Epithelial cell of proximal tubule (primary cell): ENCODE measurements at regions not wholly inside any gene's neighbourhood (a gene's known extent, or its start where the extent isn't known, plus 50 kb on each side); places are given as distances from the start of the nearest gene placed in this dataset.

Experiments
- DNase-seq: peaks from one replicate; pipeline ENCODE4 v3.0.0-alpha.2; 2011; ENCODE audit warnings: low read depth
- H3K4me3 ChIP-seq: 2 replicates; pipeline ENCODE4 v1.5.1; 2011; ENCODE audit warnings: low read depth, mild to moderate bottlenecking, low read length
- TF ChIP-seq, protein P1 (sequence below): conservative IDR thresholded peaks from 2 replicates; pipeline ENCODE4 v1.5.1; 2012; ENCODE audit warnings: low read depth, mild to moderate bottlenecking, low read length

DNA sequence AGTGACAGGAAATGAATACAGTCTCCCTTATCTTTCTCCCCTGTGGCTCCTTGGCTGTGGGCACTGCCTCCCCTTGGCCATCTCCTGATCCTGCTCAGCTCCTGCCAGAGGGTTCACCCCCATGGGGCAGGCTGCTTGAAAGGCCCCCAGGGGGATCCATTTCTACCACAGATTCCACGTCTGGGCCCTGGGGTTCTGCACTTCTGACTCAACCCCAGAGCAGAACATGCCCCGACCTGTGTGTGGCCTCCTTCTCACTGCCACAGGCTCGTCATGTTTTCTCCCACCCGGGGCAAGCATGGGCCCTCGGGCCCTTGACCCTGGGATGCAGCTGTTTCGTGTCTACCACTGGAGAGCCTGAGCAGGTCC is 122.2 kb downstream of the ACKR3 start:
- no peak overlapping the region for H3K4me3 ChIP-seq
- DNase-seq, result no peak
- TF ChIP-seq, protein P1, sequence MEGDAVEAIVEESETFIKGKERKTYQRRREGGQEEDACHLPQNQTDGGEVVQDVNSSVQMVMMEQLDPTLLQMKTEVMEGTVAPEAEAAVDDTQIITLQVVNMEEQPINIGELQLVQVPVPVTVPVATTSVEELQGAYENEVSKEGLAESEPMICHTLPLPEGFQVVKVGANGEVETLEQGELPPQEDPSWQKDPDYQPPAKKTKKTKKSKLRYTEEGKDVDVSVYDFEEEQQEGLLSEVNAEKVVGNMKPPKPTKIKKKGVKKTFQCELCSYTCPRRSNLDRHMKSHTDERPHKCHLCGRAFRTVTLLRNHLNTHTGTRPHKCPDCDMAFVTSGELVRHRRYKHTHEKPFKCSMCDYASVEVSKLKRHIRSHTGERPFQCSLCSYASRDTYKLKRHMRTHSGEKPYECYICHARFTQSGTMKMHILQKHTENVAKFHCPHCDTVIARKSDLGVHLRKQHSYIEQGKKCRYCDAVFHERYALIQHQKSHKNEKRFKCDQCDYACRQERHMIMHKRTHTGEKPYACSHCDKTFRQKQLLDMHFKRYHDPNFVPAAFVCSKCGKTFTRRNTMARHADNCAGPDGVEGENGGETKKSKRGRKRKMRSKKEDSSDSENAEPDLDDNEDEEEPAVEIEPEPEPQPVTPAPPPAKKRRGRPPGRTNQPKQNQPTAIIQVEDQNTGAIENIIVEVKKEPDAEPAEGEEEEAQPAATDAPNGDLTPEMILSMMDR, result no peak

DNA sequence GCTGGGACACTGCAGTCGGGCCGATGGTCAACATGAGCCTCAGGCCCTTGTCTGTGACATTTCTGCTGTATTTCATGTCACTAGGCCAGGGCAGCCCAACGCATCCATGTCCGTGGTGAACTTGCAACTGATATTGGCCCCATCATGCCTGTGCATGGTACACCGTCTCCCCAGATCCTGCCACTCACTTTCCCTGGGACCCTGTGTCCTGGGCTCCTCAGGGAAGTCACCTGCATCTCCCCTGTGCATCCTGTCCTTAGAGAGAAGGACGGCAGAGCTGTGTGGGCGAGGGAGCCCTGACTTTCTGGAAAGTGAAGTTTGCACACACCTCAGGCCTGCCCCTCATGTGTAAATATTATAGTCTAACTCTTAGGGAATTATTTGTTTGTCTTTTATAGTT is 123.3 kb downstream of the ACKR3 start:
- no peak overlapping the region for H3K4me3 ChIP-seq
- no peak for DNase-seq
- TF ChIP-seq, protein P1, result no peak

DNA sequence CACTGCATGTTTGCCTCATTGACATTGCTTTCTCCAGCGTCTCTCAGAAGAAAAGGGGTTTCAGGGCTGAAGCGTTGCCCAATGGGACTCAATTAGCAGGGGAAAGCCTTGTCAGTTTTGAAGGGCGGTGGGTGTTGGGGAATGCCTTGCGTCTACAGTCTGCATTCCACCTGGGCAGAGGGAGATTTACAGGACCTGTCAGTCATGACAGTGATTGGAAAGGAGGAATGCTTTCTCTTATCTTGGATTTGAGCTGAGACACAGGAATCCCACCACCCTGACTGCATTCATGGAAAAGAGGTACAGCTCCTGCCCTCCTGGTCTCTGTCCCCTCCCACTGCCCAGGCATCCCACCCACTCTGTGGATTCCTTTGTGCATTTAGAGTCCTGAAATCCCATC is 123.9 kb downstream of the ACKR3 start:
- H3K4me3 ChIP-seq, result no peak overlapping the region
- TF ChIP-seq, protein P1, result no peak
- no peak for DNase-seq

DNA sequence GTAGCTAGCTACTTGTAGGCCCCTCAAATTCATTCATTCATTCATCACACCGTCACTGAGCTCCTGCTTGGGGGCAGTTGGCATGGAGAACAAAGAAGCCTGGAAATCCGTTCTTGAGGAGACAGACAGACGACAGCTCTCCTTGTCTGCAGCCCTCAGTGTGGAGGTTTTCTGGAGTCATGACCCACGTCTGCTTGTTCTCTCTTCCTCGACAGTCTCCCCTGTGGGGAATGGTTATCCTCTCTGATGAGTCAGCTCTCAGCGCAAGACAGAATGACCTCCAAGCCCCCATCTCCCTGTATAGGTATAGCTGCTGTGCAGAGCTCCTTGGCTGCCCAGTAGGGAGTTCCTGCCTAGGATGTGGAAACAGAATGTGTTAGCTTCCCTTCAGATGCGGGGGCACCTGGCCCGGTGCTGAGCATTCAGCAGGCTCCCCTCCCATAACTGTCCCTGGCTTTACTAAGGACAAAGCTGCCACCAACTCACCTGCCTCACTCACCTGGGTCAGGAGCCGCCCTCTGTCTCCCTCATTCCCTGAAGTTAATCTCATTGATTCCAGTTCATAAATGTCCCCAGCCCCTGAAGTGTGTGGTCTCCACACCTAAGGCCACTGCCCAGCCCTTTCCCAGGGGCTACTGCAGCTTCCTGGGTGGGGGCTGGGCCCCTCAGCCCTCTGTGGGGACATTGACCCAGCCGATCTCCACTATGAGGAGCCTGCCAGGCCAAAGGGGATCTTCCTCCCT is 124.7 kb downstream of the ACKR3 start:
- TF ChIP-seq, protein P1, result no peak
- H3K4me3 ChIP-seq, result no peak overlapping the region
- no peak for DNase-seq

DNA sequence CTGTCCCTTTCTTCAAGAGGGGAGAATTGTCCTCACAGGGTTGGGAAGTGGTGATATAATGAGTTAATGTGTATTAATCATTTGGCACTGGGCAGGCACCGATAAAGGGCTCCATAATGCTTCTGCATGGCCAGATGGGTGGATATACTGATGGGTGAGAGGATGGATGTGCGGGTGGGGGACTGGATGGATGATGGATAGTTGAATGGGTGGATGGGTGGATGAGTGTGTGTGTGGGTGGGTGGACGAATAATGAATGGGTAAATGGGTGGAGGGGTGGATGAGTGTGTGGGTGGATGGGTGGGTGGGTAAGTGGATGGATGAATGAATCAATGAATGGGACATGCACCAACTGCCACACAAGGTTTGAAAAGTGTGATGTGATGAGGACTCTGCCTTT is 127.2 kb downstream of the ACKR3 start:
- H3K4me3 ChIP-seq, result no peak overlapping the region
- TF ChIP-seq, protein P1, result no peak
- no peak for DNase-seq

DNA sequence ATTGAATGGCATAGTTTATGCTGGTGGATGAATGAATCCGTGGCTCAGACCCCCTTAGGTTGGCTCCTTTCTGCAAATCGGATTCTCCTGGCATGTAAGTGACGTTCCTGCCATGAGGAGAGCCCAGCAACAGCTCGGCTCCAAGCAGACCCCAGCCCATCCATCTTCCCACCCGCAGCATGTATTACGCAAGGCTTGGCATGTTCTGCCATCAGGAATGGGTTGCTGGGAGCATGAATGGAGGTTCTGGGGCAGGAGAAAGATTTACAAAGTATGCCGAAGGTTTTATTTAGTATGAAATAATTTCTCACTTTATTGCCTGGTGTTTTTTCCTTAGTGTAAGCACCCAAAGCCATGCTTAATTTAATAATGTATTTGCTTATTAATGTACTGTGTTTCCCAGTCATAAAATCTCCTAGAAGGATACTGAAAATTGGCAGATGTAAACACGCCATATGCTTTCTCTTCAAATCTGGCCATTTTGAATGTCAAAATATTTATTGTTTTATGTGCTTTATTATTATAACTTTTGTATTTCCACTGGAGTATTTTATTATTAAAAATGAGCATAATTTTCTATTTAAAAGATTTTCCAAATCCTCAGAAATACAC is 128.5 kb downstream of the ACKR3 start:
- no peak for DNase-seq
- no peak overlapping the region for H3K4me3 ChIP-seq
- TF ChIP-seq, protein P1, result no peak

DNA sequence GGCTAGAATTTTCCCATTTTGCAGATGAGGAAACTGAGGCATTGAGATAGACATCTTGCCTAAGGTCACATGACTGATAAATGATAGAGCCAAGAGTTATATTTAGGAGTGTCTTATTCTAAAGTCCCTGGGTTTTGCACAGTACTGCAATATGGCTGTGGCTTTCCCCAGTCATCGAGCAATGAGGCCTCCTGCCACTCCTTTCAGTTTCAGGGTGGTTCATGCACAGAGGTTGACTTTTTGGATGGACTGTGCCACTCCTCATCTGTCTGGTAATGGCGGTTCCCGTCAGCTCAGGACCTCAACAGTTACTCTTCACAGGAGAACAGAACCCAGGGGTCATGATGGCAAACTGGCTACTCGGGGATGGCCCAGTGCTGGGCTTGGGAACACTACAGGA is 131.1 kb downstream of the ACKR3 start:
- H3K4me3 ChIP-seq, result no peak overlapping the region
- DNase-seq, result no peak
- TF ChIP-seq, protein P1, result no peak
